ENCODE measurements at regions not wholly inside any gene's neighbourhood (a gene's known extent, or its start where the extent isn't known, plus 50 kb on each side); places are given as distances from the start of the nearest gene placed in this dataset.

DNA sequence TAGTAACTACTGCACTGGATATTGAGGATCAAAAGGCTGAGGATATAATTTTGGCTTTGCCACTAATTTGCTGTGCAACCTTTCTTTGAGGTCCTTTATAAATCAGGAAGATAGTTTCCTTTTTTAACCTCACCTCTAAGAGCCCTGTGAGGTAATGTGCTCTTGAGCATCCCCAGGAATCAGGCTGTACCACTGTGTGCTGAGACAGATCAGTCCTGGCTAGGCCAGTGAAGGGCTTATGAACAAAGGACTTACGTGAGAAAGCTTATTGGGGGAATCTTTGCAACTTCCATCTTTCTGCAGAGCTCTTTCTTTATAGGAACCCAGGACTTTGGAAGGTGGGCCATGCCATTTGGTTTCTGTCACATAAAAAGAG lies 188.9 kb downstream of the SIPA1L2 start:
- no peak overlapping the region for H3K9ac ChIP-seq (replicated peaks in 1 of 4; ENCODE audit: extremely low read depth in 1 of 4, low read depth in 3 of 4, low read length in 3 of 4)
- no peaks in the 10 kb centered on the region for H3K9me3 ChIP-seq (ENCODE audit: insufficient read depth in 2 of 2, low read depth in 1 of 2, low read length in 1 of 2)
- no peak overlapping the region for H2BK5ac ChIP-seq (ENCODE audit: low read depth, low read length)
- no peak overlapping the region for H2AFZ ChIP-seq (ENCODE audit: low read length)
- no peak overlapping the region for H3K27ac ChIP-seq (ENCODE audit: low read depth, low read length)
- H2BK20ac ChIP-seq (ENCODE audit: low read length) = no peak overlapping the region
- no peak for DNase-seq (ENCODE audit: low read depth in 1 of 2, low spot score in 2 of 2)
- 75% methylated on average over 1 of the region's 1 CpG; no CpG with 5 or more reads in 1 of the 2 experiments for WGBS, 2 experiments (ENCODE audit: extremely low coverage in 1 of 2, insufficient coverage in 1 of 2, insufficient read length in 1 of 2, insufficient replicate concordance in 2 of 2, low coverage in 1 of 2, low lambda C conversion rate in 2 of 2, missing lambda C conversion rate in 1 of 2)
- no peak overlapping the region for H2BK15ac ChIP-seq (ENCODE audit: low read length)
- no peaks in the 10 kb centered on the region for H4K20me1 ChIP-seq (replicated peaks in 1 of 2; ENCODE audit: control insufficient read depth in 1 of 2, insufficient read depth in 2 of 2, low read length in 2 of 2)
- no peaks in the 10 kb centered on the region for H3K79me1 ChIP-seq (ENCODE audit: low read depth, low read length)
- H3K79me2 ChIP-seq (ENCODE audit: control insufficient read depth in 1 of 2, insufficient read depth in 2 of 2, low read length in 2 of 2) = no peaks in the 10 kb centered on the region
- H3K23ac ChIP-seq (ENCODE audit: insufficient read length) = no peak overlapping the region
- H3K23me2 ChIP-seq (ENCODE audit: low read depth, low read length) = no peaks in the 10 kb centered on the region
- H4K8ac ChIP-seq (ENCODE audit: extremely low read depth, insufficient read depth, low read length) = no peak overlapping the region
- ChIA-PET CTCF (ENCODE audit: partially characterized antibody) (no interaction called here), POLR2A (ENCODE audit: partially characterized antibody) (no interaction called here)
- no peak overlapping the region for H3K18ac ChIP-seq (ENCODE audit: extremely low read depth, low read length)
- H2AK5ac ChIP-seq (ENCODE audit: low read depth, low read length) = no peak overlapping the region
- H3K4me2 ChIP-seq (ENCODE audit: insufficient read depth in 1 of 2, low read depth in 2 of 2, low read length in 2 of 2) = no peak overlapping the region
- H2BK120ac ChIP-seq (replicated peaks; ENCODE audit: low read depth, low read length) = no peak overlapping the region
- no peak overlapping the region for H3K56ac ChIP-seq (replicated peaks; ENCODE audit: insufficient read length, low read depth, low read length)
- no peak overlapping the region for H3K4ac ChIP-seq (replicated peaks; ENCODE audit: insufficient read length, low read depth, low read length)
- FAIRE-seq = no peak
- peaks cover 3 to 11% (median 7%) of the 10 kb centered on the region in 4 experiments for H3K4me1 ChIP-seq (replicated peaks in 1 of 4; ENCODE audit: control insufficient read depth in 3 of 4, insufficient read depth in 4 of 4, low read length in 3 of 4)
- H3K4me3 ChIP-seq (ENCODE audit: extremely low read depth in 1 of 4, insufficient read depth in 2 of 4, low read depth in 3 of 4, low read length in 4 of 4) = no peak overlapping the region
- no peak overlapping the region for H4K91ac ChIP-seq (replicated peaks; ENCODE audit: insufficient read length, low read length)
- no peak overlapping the region for H3K14ac ChIP-seq (ENCODE audit: insufficient read length)
- no peak overlapping the region for H2BK12ac ChIP-seq (ENCODE audit: low read depth, low read length)
- TF ChIP-seq BACH1 (IDR thresholded peaks at IDR 0.05; ENCODE audit: low read length) = no peak
- TF ChIP-seq NRF1 (IDR thresholded peaks at IDR 0.05; ENCODE audit: low read depth, low read length) = no peak
- no peak for TF ChIP-seq SIN3A (conservative IDR thresholded peaks at IDR 0.05 in 1 of 2, IDR thresholded peaks at IDR 0.05 in 1 of 2; ENCODE audit: low read depth in 1 of 2, low read length in 2 of 2)
- TF ChIP-seq ASH2L (IDR thresholded peaks at IDR 0.05; ENCODE audit: low read length) = no peak
- no peak for TF ChIP-seq CHD2 (IDR thresholded peaks at IDR 0.05; ENCODE audit: low read length)
- TF ChIP-seq EGR1 (IDR thresholded peaks at IDR 0.05; ENCODE audit: borderline replicate concordance, low read depth, low read length) = no peak
- no peak for TF ChIP-seq BRCA1 (IDR thresholded peaks at IDR 0.05; ENCODE audit: low read depth, low read length)
- no peak for TF ChIP-seq JUND (IDR thresholded peaks at IDR 0.05; ENCODE audit: low read length)
- TF ChIP-seq FOSL1 (IDR thresholded peaks at IDR 0.05; ENCODE audit: insufficient read depth, low read depth, low read length) = no peak
- no peak for TF ChIP-seq TBP (IDR thresholded peaks at IDR 0.05; ENCODE audit: low read depth, low read length)
- TF ChIP-seq YY1 (IDR thresholded peaks at IDR 0.05; ENCODE audit: low read depth, low read length) = no peak
- no peaks in the 10 kb centered on the region for H3K36me3 ChIP-seq (ENCODE audit: control insufficient read depth in 2 of 4, insufficient read depth in 4 of 4, low read length in 3 of 4)
- H4K5ac ChIP-seq (ENCODE audit: insufficient read length, low read depth, low read length) = no peak overlapping the region
- no peaks in the 10 kb centered on the region for H3K27me3 ChIP-seq (replicated peaks in 1 of 4; ENCODE audit: control insufficient read depth in 3 of 4, extremely low read depth in 1 of 4, insufficient read depth in 3 of 4, low read length in 3 of 4)

Data from H1 (cell line).